Nephron (organoid): ENCODE measurements at regions not wholly inside any gene's neighbourhood (a gene's known extent, or its start where the extent isn't known, plus 50 kb on each side); places are given as distances from the start of the nearest gene placed in this dataset.

Source experiments
- H3K27ac Mint-ChIP-seq, 3 experiments: 2 replicates each; pipeline ENCODE4 v1.8.0; 2020; ENCODE audit warnings: mixed read lengths in 3 of 3, mild to moderate bottlenecking in 2 of 3, moderate library complexity in 1 of 3
- H3K27me3 Mint-ChIP-seq: 2 replicates; pipeline ENCODE4 v1.8.0; 2021; ENCODE audit warnings: low read depth, mild to moderate bottlenecking, moderate library complexity, mixed read lengths
- H3K36me3 Mint-ChIP-seq: 2 replicates; pipeline ENCODE4 v1.8.0; 2020; ENCODE audit warnings: low read depth, mixed read lengths
- H3K4me1 Mint-ChIP-seq: 2 replicates; pipeline ENCODE4 v1.8.0; 2020; ENCODE audit warnings: mixed read lengths
- H3K4me3 Mint-ChIP-seq, 3 experiments: 2 replicates each; pipeline ENCODE4 v1.8.0; 2020; ENCODE audit warnings: mild to moderate bottlenecking in 3 of 3, mixed read lengths in 3 of 3, moderate library complexity in 2 of 3
- H3K9me3 Mint-ChIP-seq: 2 replicates; pipeline ENCODE4 v1.8.0; 2020; ENCODE audit warnings: mixed read lengths
- CTCF ChIP-seq, 3 experiments: fragments of 200-600 bp; sonication (generic); IDR thresholded peaks; one replicate each; pipeline ENCODE4 v1.5.0; 2021; ENCODE audit warnings: antibody characterized with exemption in 3 of 3; ENCODE audit not compliant: unreplicated experiment in 3 of 3

DNA sequence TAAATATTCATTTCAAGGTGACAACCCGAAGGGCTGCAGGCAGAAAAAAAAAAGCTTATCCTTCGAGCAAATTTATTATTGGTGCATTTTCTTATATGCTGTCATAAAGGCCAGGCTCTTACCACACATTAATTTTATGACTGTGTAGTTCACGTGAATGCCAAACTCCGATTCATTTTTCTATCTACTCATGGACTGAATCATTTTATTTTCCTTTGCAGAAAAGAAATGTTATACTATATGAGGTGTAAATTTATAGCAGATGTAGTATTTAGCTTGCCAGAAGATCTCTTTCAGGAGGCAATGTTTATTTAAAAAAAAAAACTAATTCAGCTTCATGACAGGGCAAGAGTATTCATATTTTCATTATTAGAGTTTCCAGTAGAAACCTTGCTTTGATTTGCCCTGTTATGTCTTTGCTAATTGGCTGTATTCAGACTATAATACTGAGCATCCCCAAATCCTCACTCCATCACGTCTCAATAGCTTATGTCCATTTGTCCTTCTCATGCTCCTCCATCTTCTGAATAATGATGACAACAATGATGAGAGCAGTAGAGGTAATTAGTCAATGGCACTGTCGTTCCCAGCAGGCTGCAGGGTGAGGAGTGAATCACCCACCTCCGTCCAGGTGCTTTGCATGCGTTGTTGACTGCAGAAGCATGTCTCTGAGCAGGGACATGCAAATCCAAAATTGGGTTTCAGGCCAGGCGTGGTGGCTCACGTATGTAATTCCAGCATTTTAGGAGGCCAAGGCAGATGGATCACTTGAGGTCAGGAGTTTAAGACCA, 101.1 kb upstream of the RAB12 start:
- Mint-ChIP-seq H3K4me3 (no peak overlapping the region), H3K27me3 (peaks cover 27% of the 10 kb centered on the region), H3K9me3 (no peaks in the 10 kb centered on the region), H3K4me1 (peaks cover 15% of the 10 kb centered on the region), H3K36me3 (no peaks in the 10 kb centered on the region), H3K27ac (no peak overlapping the region)
- no peak for TF ChIP-seq CTCF (IDR thresholded peaks at IDR 0.05; ENCODE audit: unreplicated experiment in 3 of 3)

- no peaks in the 10 kb centered on the region for H3K9me3 Mint-ChIP-seq
- H3K27ac Mint-ChIP-seq = no peak overlapping the region
- peaks cover 29% of the 10 kb centered on the region for H3K27me3 Mint-ChIP-seq
- H3K4me3 Mint-ChIP-seq = no peak overlapping the region
- no peaks in the 10 kb centered on the region for H3K4me1 Mint-ChIP-seq
- TF ChIP-seq CTCF (IDR thresholded peaks at IDR 0.05; ENCODE audit: unreplicated experiment in 3 of 3) = no peak
- H3K36me3 Mint-ChIP-seq = no peaks in the 10 kb centered on the region
Observed at GRCh38 chr18:8513249-8513648, 96.0 kb upstream of the RAB12 start.

- no peak overlapping the region for H3K4me3 Mint-ChIP-seq
- peaks cover 24% of the 10 kb centered on the region for H3K27me3 Mint-ChIP-seq
- no peak overlapping the region for H3K27ac Mint-ChIP-seq
- no peak for TF ChIP-seq CTCF (IDR thresholded peaks at IDR 0.05; ENCODE audit: unreplicated experiment in 3 of 3)
- no peaks in the 10 kb centered on the region for H3K36me3 Mint-ChIP-seq
- no peaks in the 10 kb centered on the region for H3K4me1 Mint-ChIP-seq
- H3K9me3 Mint-ChIP-seq = peaks cover under 1% of the 10 kb centered on the region
Observed at GRCh38 chr18:8514409-8514808, 94.8 kb upstream of the RAB12 start.

GRCh38 chr18:8515142-8515865, 93.9 kb upstream of the RAB12 start:
- Mint-ChIP-seq H3K4me1 (no peaks in the 10 kb centered on the region), H3K27me3 (peaks cover 23% of the 10 kb centered on the region), H3K36me3 (no peaks in the 10 kb centered on the region), H3K4me3 (no peak overlapping the region), H3K27ac (no peak overlapping the region), H3K9me3 (peaks cover 3% of the 10 kb centered on the region)
- no peak for TF ChIP-seq CTCF (IDR thresholded peaks at IDR 0.05; ENCODE audit: unreplicated experiment in 3 of 3)

DNA sequence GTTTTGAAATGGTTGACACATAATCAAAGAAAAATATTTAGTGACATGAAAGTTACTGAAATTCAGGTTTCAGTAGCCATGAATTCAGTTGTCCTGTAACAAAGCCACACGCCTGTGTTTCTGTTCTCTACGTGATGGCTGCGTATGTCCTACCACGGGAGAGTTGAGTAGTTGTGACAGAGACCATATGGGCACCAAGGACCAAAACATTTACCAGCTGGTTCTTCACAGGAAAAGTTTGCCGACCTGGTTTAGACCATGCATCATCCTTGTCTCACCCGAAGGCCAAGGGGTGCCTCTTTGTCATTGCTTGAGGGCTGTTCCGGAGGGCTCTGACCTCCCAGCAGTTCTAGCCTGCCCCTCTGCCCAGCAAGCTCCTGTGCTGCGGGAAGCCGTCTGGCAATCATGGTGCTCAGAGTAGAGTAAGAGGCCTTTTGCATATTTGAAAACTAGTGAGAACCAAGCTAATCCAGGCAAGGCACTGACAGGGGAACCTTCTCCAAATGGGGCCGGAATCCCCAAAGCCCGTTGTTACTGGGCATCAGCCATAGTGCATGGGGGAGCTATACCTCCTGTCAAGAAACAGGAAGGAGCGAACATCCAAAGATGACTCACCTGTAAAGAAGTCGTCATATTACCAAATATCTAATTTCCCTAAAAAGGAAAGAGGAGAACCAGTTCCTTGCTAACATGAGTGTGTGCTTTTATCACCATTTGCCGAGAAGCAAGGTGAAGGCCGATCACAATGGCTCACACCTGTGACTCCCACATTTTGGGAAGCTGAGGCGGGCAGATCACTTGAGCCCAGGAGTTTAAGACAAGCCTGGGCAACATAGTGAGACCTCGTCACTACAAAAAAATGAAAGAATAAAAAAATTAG, 92.6 kb upstream of the RAB12 start:
- no peaks in the 10 kb centered on the region for H3K36me3 Mint-ChIP-seq
- no peaks in the 10 kb centered on the region for H3K4me1 Mint-ChIP-seq
- no peak overlapping the region for H3K27ac Mint-ChIP-seq
- peaks cover 13% of the 10 kb centered on the region for H3K9me3 Mint-ChIP-seq
- TF ChIP-seq CTCF (IDR thresholded peaks at IDR 0.05; ENCODE audit: unreplicated experiment in 3 of 3) = no peak
- H3K27me3 Mint-ChIP-seq = peaks cover 19% of the 10 kb centered on the region
- H3K4me3 Mint-ChIP-seq = no peak overlapping the region
